Calu3 (cell line): ENCODE measurements at regions not wholly inside any gene's neighbourhood (a gene's known extent, or its start where the extent isn't known, plus 50 kb on each side); places are given as distances from the start of the nearest gene placed in this dataset.

Experiments used
- BruUV-seq: library from RNA; stranded (reverse); fragments of 400-500 nt; replicated peaks from 2 replicates; lab custom pipeline; 2021; lab: Mats Ljungman, UMichigan
- CTCF ChIA-PET: fragments of 300-600 bp; sonication (Branson Sonifier 250); formaldehyde crosslinking; loops from one replicate; lab custom pipeline; 2022; ENCODE audit warnings: antibody characterized with exemption; lab: Charles Lee
- DNase-seq: peaks from one replicate; pipeline ENCODE4 v3.0.0; 2022
- H3K27ac Mint-ChIP-seq: one replicate; pipeline ENCODE4 v1.8.0; 2022; ENCODE audit warnings: mixed read lengths; ENCODE audit not compliant: unreplicated experiment
- H3K27me3 Mint-ChIP-seq: one replicate; pipeline ENCODE4 v1.8.0; 2022; ENCODE audit warnings: mixed read lengths; ENCODE audit not compliant: unreplicated experiment
- H3K36me3 Mint-ChIP-seq: one replicate; pipeline ENCODE4 v1.8.0; 2022; ENCODE audit warnings: mild to moderate bottlenecking, moderate library complexity, mixed read lengths; ENCODE audit not compliant: insufficient read depth, unreplicated experiment
- H3K4me1 Mint-ChIP-seq: one replicate; pipeline ENCODE4 v1.8.0; 2022; ENCODE audit warnings: mild to moderate bottlenecking, low read depth, mixed read lengths; ENCODE audit not compliant: unreplicated experiment
- H3K4me3 Mint-ChIP-seq: one replicate; pipeline ENCODE4 v1.8.0; 2022; ENCODE audit warnings: mild to moderate bottlenecking, low read depth, moderate library complexity, mixed read lengths; ENCODE audit not compliant: unreplicated experiment
- H3K9me3 Mint-ChIP-seq: one replicate; pipeline ENCODE4 v1.8.0; 2022; ENCODE audit warnings: low read depth, mixed read lengths; ENCODE audit not compliant: unreplicated experiment
- intact Hi-C: fragments of 100-400 bp; cut with micrococcal nuclease; formaldehyde crosslinking; loops from one replicate; pipeline ENCODE4 v1.10.0; 2022; ENCODE audit not compliant: unreplicated experiment
- TF ChIP-seq, protein P1 (sequence below): fragments of 200-600 bp; IDR thresholded peaks from one replicate; pipeline ENCODE4 v1.8.0; 2022; ENCODE audit warnings: antibody characterized with exemption; ENCODE audit not compliant: unreplicated experiment

DNA sequence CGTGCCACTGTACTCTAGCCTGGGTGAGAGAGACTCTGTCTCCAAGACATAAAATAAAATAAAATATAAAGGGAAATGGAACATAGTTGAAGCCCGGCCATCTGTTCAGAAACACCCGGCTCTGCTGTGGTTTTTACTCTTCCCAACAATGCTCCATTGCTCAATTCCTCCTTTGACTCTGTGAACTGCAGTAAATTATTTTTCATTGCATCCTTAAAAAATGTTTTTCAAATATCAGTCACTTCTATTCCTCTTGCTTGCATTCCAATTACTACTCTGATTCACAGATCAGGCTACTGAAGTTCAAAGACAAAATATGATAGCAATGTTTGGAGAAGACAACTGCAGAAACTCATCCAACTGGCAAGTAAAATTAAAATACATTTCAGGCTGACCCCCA, 983.0 kb downstream of the SORCS1 start:
- no peak overlapping the region for H3K27ac Mint-ChIP-seq
- CTCF ChIA-PET, result no interaction called here

DNA sequence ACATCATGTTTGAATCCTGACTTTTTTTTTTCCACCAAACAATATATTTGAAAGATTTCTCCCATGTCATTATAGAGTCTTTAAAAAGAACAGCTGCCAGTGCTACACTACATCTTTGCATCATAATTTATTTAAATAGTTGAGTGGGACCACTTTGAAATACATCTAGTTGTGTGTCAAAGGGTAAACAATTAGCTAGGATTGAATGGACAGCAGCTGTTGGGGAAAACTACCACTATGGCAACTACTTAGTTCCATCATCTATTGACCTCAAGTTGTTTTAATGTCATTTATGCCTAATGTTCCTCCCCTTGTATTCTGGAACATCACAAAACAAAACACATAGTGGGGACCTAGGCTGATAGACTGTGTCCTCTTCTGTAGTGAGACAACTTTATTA, 985.1 kb downstream of the SORCS1 start:
- no TSS peak for BruUV-seq
- H3K36me3 Mint-ChIP-seq, result no peaks in the 10 kb centered on the region
- TF ChIP-seq, protein P1, sequence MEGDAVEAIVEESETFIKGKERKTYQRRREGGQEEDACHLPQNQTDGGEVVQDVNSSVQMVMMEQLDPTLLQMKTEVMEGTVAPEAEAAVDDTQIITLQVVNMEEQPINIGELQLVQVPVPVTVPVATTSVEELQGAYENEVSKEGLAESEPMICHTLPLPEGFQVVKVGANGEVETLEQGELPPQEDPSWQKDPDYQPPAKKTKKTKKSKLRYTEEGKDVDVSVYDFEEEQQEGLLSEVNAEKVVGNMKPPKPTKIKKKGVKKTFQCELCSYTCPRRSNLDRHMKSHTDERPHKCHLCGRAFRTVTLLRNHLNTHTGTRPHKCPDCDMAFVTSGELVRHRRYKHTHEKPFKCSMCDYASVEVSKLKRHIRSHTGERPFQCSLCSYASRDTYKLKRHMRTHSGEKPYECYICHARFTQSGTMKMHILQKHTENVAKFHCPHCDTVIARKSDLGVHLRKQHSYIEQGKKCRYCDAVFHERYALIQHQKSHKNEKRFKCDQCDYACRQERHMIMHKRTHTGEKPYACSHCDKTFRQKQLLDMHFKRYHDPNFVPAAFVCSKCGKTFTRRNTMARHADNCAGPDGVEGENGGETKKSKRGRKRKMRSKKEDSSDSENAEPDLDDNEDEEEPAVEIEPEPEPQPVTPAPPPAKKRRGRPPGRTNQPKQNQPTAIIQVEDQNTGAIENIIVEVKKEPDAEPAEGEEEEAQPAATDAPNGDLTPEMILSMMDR, result no peak
- H3K27me3 Mint-ChIP-seq, result no peaks in the 10 kb centered on the region
- intact Hi-C loops, result no loop called here
- no peak for DNase-seq
- H3K4me1 Mint-ChIP-seq, result no peaks in the 10 kb centered on the region
- H3K27ac Mint-ChIP-seq, result no peak overlapping the region
- CTCF ChIA-PET, result interaction anchor here (0.7 kb wide), 1 partner anchor 462 kb away, joined by 3 read pairs; no protein-coding TSS in a partner anchor
- H3K9me3 Mint-ChIP-seq, result no peaks in the 10 kb centered on the region
- no peak overlapping the region for H3K4me3 Mint-ChIP-seq

More for the DNA sequence above, 983.0 kb downstream of the SORCS1 start:
- H3K36me3 Mint-ChIP-seq, result no peaks in the 10 kb centered on the region
- TF ChIP-seq, protein P1, result no peak
- no peak for DNase-seq
- no peaks in the 10 kb centered on the region for H3K9me3 Mint-ChIP-seq
- no peak overlapping the region for H3K4me3 Mint-ChIP-seq
- H3K27me3 Mint-ChIP-seq, result no peaks in the 10 kb centered on the region
- no TSS peak for BruUV-seq
- H3K4me1 Mint-ChIP-seq, result no peaks in the 10 kb centered on the region
- intact Hi-C loops, result no loop called here

DNA sequence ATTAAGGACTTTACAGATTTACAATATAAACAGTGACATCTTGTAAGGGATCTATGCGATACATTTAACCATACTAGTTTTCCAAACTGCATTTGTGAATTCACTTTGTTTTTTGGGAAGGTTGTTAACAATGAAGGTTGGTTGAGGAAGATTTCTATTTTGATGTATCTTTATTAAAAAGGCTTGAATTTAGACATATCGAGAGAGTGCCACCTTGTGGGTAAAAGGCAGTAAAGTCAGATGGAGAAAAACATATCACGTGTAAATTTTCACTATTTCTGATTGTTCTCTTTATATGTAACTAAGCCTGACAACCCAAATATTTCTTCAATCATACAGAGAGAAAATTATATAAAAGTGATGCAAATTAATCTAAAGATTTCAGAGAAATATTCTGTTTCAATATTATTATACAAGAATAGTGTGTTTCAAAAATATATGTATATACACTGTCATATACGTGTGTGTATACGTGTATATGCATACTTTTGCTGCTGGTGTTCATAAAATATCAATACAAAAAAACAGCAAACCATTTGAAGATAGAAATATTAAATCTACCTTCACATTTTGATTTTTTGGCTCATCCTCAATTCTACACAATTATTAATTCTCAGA, 988.6 kb downstream of the SORCS1 start:
- Mint-ChIP-seq H3K27ac (no peak overlapping the region), H3K9me3 (no peaks in the 10 kb centered on the region), H3K36me3 (no peaks in the 10 kb centered on the region), H3K4me1 (no peaks in the 10 kb centered on the region), H3K27me3 (no peaks in the 10 kb centered on the region), H3K4me3 (no peak overlapping the region)
- no TSS peak for BruUV-seq
- DNase-seq, result no peak
- intact Hi-C loops, result loop anchor here (2.0 kb wide), 1 partner anchor 223 kb away; no protein-coding TSS in a partner anchor
- CTCF ChIA-PET, result no interaction called here
- TF ChIP-seq, protein P1, result no peak

DNA sequence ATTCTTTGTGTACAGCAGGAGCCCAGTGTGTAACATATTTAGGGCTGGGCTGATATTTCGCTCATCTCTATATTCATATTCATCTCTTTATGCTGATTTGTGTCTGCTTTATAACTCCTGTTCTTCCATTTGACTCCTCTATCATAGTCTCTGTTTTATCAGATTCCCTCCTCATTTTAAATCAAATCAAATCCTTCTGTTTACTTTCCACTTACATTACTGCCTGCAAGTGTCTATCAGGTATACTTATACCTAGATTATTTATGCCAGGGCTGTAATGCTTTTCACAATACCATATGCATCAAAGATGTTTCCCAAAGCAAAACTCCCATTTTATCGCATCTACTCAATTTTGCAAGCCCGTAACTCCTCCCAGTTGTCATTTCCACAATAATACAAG, 990.7 kb downstream of the SORCS1 start:
- intact Hi-C loops, result loop anchor here (2.0 kb wide), 1 partner anchor 221 kb away; no protein-coding TSS in a partner anchor
- BruUV-seq, result no TSS peak
- Mint-ChIP-seq H3K4me3 (no peak overlapping the region), H3K4me1 (no peaks in the 10 kb centered on the region), H3K27ac (no peak overlapping the region), H3K36me3 (no peaks in the 10 kb centered on the region), H3K27me3 (no peaks in the 10 kb centered on the region), H3K9me3 (no peaks in the 10 kb centered on the region)
- TF ChIP-seq, protein P1, result no peak
- CTCF ChIA-PET, result no interaction called here
- no peak for DNase-seq
